ENCODE measurements at regions not wholly inside any gene's neighbourhood (a gene's known extent, or its start where the extent isn't known, plus 50 kb on each side); places are given as distances from the start of the nearest gene placed in this dataset.
"Not testable (repeated sequence)": the region's sequence is repeated elsewhere in the genome, so short reads cannot be mapped to it uniquely, and the experiment has no call there.

GRCh38 chr2:136319237-136319636 lies 201.3 kb upstream of the CXCR4 start:
- DNase-seq, result no peak

GRCh38 chr2:136314240-136314639 lies 196.3 kb upstream of the CXCR4 start:
- DNase-seq, result no peak

GRCh38 chr2:136312568-136312967 lies 194.6 kb upstream of the CXCR4 start:
- not testable (repeated sequence) for DNase-seq

GRCh38 chr2:136310797-136311603 lies 193.1 kb upstream of the CXCR4 start:
- no peak for DNase-seq

GRCh38 chr2:136310005-136310495 lies 192.1 kb upstream of the CXCR4 start:
- no peak for DNase-seq

GRCh38 chr2:136308611-136309010 lies 190.7 kb upstream of the CXCR4 start:
- DNase-seq, result no peak

- no peak for DNase-seq
These were observed 188.9 kb upstream of the CXCR4 start for GRCh38 chr2:136306836-136307235.

GRCh38 chr2:136305517-136306192 lies 187.7 kb upstream of the CXCR4 start:
- DNase-seq, result peak; percentile 52

GRCh38 chr2:136301006-136301405 lies 183.1 kb upstream of the CXCR4 start:
- DNase-seq, result no peak

GRCh38 chr2:136298631-136299030 lies 180.7 kb upstream of the CXCR4 start:
- DNase-seq, result no peak

- no peak for DNase-seq
These were observed 180.0 kb upstream of the CXCR4 start for GRCh38 chr2:136297994-136298393.

GRCh38 chr2:136297312-136297711 lies 179.4 kb upstream of the CXCR4 start:
- DNase-seq, result no peak

GRCh38 chr2:136295168-136295567 lies 177.2 kb upstream of the CXCR4 start:
- DNase-seq, result no peak

- DNase-seq, result no peak
These were observed 173.9 kb upstream of the CXCR4 start for GRCh38 chr2:136291871-136292270.

- no peak for DNase-seq
These were observed 172.4 kb upstream of the CXCR4 start for GRCh38 chr2:136290326-136290725.

GRCh38 chr2:136288249-136288648 lies 170.3 kb upstream of the CXCR4 start:
- DNase-seq, result no peak

GRCh38 chr2:136286423-136286822 lies 168.5 kb upstream of the CXCR4 start:
- DNase-seq, result no peak

GRCh38 chr2:136284226-136285119 lies 166.5 kb upstream of the CXCR4 start:
- DNase-seq, result no peak

- DNase-seq, result no peak
These were observed 164.3 kb upstream of the CXCR4 start for GRCh38 chr2:136282251-136282650.

- peak; percentile 56 for DNase-seq
These were observed 163.5 kb upstream of the CXCR4 start for GRCh38 chr2:136281281-136282114.

- not testable (repeated sequence) for DNase-seq
These were observed 148.4 kb upstream of the CXCR4 start for GRCh38 chr2:136266346-136266745.

GRCh38 chr2:136259551-136259950 lies 141.6 kb upstream of the CXCR4 start:
- no peak for DNase-seq

Measured in activated gamma-delta T cell treated with Interleukin-2 at 50 U/mL for 16 hours (primary cell).